ENCODE measurements at regions not wholly inside any gene's neighbourhood (a gene's known extent, or its start where the extent isn't known, plus 50 kb on each side); places are given as distances from the start of the nearest gene placed in this dataset.

- H3K4me1 Mint-ChIP-seq: peaks cover 9% of the 10 kb centered on the region
Measured at GRCh38 chr2:156790343-156791037, 354.3 kb downstream of the GPD2 start.

More at GRCh38 chr2:156790343-156791037, 354.3 kb downstream of the GPD2 start:
- H3K36me3 Mint-ChIP-seq: no peaks in the 10 kb centered on the region
- ATAC-seq (no peak), DNase-seq (ENCODE audit: low spot score) (no peak)
- TF ChIP-seq ELF4 (CRISPR knock-in tag; IDR thresholded peaks at IDR 0.05; ENCODE audit: low read depth): no peak
- no peak for TF ChIP-seq SOX15 (CRISPR knock-in tag; IDR thresholded peaks at IDR 0.05)
- TF ChIP-seq ETV6 (CRISPR knock-in tag; IDR thresholded peaks at IDR 0.05): no peak
- no peak for TF ChIP-seq GABPB1 (CRISPR knock-in tag; IDR thresholded peaks at IDR 0.05)
- no peak for TF ChIP-seq ARID4B (CRISPR knock-in tag; IDR thresholded peaks at IDR 0.05; ENCODE audit: borderline replicate concordance)
- no peak for TF ChIP-seq E2F5 (CRISPR knock-in tag; IDR thresholded peaks at IDR 0.05)
- TF ChIP-seq USF2 (CRISPR knock-in tag; IDR thresholded peaks at IDR 0.05): no peak
- TF ChIP-seq AR (CRISPR knock-in tag; IDR thresholded peaks at IDR 0.05): no peak
- TF ChIP-seq ZSCAN18 (CRISPR knock-in tag; IDR thresholded peaks at IDR 0.05): no peak
- TF ChIP-seq AFF4 (CRISPR knock-in tag; IDR thresholded peaks at IDR 0.05; ENCODE audit: borderline replicate concordance): no peak
- TF ChIP-seq NFE2L1 (CRISPR knock-in tag; IDR thresholded peaks at IDR 0.05): no peak
- no peak for TF ChIP-seq CBFB (CRISPR knock-in tag; IDR thresholded peaks at IDR 0.05; ENCODE audit: low read depth)
- no peak for TF ChIP-seq CTCF (IDR thresholded peaks at IDR 0.05)
- no peak for TF ChIP-seq ZMAT4 (CRISPR knock-in tag; IDR thresholded peaks at IDR 0.05)
- TF ChIP-seq ZNF396 (CRISPR knock-in tag; IDR thresholded peaks at IDR 0.05; ENCODE audit: borderline replicate concordance): no peak
- TF ChIP-seq SP1 (CRISPR knock-in tag; conservative IDR thresholded peaks at IDR 0.05): no peak
- TF ChIP-seq PREB (CRISPR knock-in tag; IDR thresholded peaks at IDR 0.05; ENCODE audit: borderline replicate concordance): no peak
- H3K27me3 Mint-ChIP-seq (ENCODE audit: low read depth): no peaks in the 10 kb centered on the region
- POLR2A ChIA-PET: no interaction called here
- CTCF ChIA-PET: no interaction called here
- H3K27ac Mint-ChIP-seq: no peak overlapping the region
- no peak overlapping the region for H3K4me3 Mint-ChIP-seq
- peaks cover 10% of the 10 kb centered on the region; the same call in 1 of the 2 replicates for H3K9me3 Mint-ChIP-seq
